Mononuclear cell (primary cell): ENCODE measurements at regions not wholly inside any gene's neighbourhood (a gene's known extent, or its start where the extent isn't known, plus 50 kb on each side); places are given as distances from the start of the nearest gene placed in this dataset.
"Not testable (repeated sequence)": the region's sequence is repeated elsewhere in the genome, so short reads cannot be mapped to it uniquely, and the experiment has no call there.

Source experiments
- H3K27me3 ChIP-seq: 2 replicates; pipeline ENCODE4 v1.6.0; 2011; ENCODE audit warnings: low read length, control low read depth; ENCODE audit not compliant: insufficient read depth
- H3K4me1 ChIP-seq: 2 replicates; pipeline ENCODE4 v1.5.1; 2011; ENCODE audit warnings: mild to moderate bottlenecking, low read length, control low read depth; ENCODE audit not compliant: insufficient read depth
- H3K4me3 ChIP-seq: 2 replicates; pipeline ENCODE4 v1.5.1; 2011; ENCODE audit warnings: mild to moderate bottlenecking, low read length, moderate library complexity
- H3K9me3 ChIP-seq: 2 replicates; pipeline ENCODE4 v1.5.1; 2011; ENCODE audit warnings: low read depth, mild to moderate bottlenecking, control low read depth, low read length

GRCh38 chr6:26766203-26766902 is 106.8 kb upstream of the ZNF322 start:
- H3K4me1 ChIP-seq, H3K4me3 ChIP-seq, H3K9me3 ChIP-seq, H3K27me3 ChIP-seq: not testable (repeated sequence)

GRCh38 chr6:26770941-26771666 is 111.6 kb upstream of the ZNF322 start:
- H3K4me1 ChIP-seq, H3K27me3 ChIP-seq, H3K9me3 ChIP-seq, H3K4me3 ChIP-seq: not testable (repeated sequence)

GRCh38 chr6:26773414-26773813 is 113.9 kb upstream of the ZNF322 start:
- H3K9me3 ChIP-seq, H3K4me1 ChIP-seq, H3K4me3 ChIP-seq, H3K27me3 ChIP-seq: not testable (repeated sequence)

- H3K9me3 ChIP-seq, H3K4me1 ChIP-seq, H3K4me3 ChIP-seq, H3K27me3 ChIP-seq: not testable (repeated sequence)
Measured at GRCh38 chr6:26780563-26780962, 121.0 kb upstream of the ZNF322 start.

- H3K27me3 ChIP-seq, H3K9me3 ChIP-seq, H3K4me3 ChIP-seq, H3K4me1 ChIP-seq: not testable (repeated sequence)
Measured at GRCh38 chr6:26795474-26796307, 136.1 kb upstream of the ZNF322 start.

GRCh38 chr6:26799903-26800633 is 140.5 kb upstream of the ZNF322 start:
- H3K4me3 ChIP-seq = not testable (repeated sequence)

GRCh38 chr6:26803762-26804161 is 144.2 kb upstream of the ZNF322 start:
- H3K4me3 ChIP-seq, H3K9me3 ChIP-seq, H3K27me3 ChIP-seq, H3K4me1 ChIP-seq: not testable (repeated sequence)

More at GRCh38 chr6:26799903-26800633, 140.5 kb upstream of the ZNF322 start:
- H3K27me3 ChIP-seq, H3K9me3 ChIP-seq, H3K4me1 ChIP-seq: not testable (repeated sequence)

- not testable (repeated sequence) for H3K4me1 ChIP-seq, H3K27me3 ChIP-seq, H3K4me3 ChIP-seq, H3K9me3 ChIP-seq
Measured at GRCh38 chr6:26811486-26812116, 152.1 kb upstream of the ZNF322 start.

- not testable (repeated sequence) for H3K4me1 ChIP-seq, H3K27me3 ChIP-seq, H3K9me3 ChIP-seq, H3K4me3 ChIP-seq
Measured at GRCh38 chr6:26818640-26819225, 159.2 kb upstream of the ZNF322 start.

GRCh38 chr6:26827965-26828364 is 168.4 kb upstream of the ZNF322 start:
- not testable (repeated sequence) for H3K9me3 ChIP-seq, H3K4me1 ChIP-seq, H3K27me3 ChIP-seq, H3K4me3 ChIP-seq

GRCh38 chr6:26829480-26829879 is 169.9 kb upstream of the ZNF322 start:
- H3K27me3 ChIP-seq, H3K9me3 ChIP-seq, H3K4me3 ChIP-seq, H3K4me1 ChIP-seq: not testable (repeated sequence)

- not testable (repeated sequence) for H3K9me3 ChIP-seq, H3K4me3 ChIP-seq, H3K4me1 ChIP-seq
Measured at GRCh38 chr6:26830992-26831391, 171.4 kb upstream of the ZNF322 start.

GRCh38 chr6:26835707-26836106 is 176.2 kb upstream of the ZNF322 start:
- H3K4me3 ChIP-seq = not testable (repeated sequence)

More at GRCh38 chr6:26830992-26831391, 171.4 kb upstream of the ZNF322 start:
- H3K27me3 ChIP-seq = not testable (repeated sequence)

GRCh38 chr6:26836657-26837056 is 177.1 kb upstream of the ZNF322 start:
- not testable (repeated sequence) for H3K27me3 ChIP-seq, H3K9me3 ChIP-seq, H3K4me3 ChIP-seq, H3K4me1 ChIP-seq

More at GRCh38 chr6:26835707-26836106, 176.2 kb upstream of the ZNF322 start:
- not testable (repeated sequence) for H3K4me1 ChIP-seq, H3K27me3 ChIP-seq, H3K9me3 ChIP-seq
